IMR-90 (cell line): ENCODE measurements at regions not wholly inside any gene's neighbourhood (a gene's known extent, or its start where the extent isn't known, plus 50 kb on each side); places are given as distances from the start of the nearest gene placed in this dataset.

Experiments used
- BHLHE40 ChIP-seq: fragments of 150-350 bp; IDR thresholded peaks from 2 replicates; pipeline ENCODE4 v1.6.1; 2016; ENCODE audit warnings: mild to moderate bottlenecking, low read depth, low read length
- MAFK ChIP-seq: IDR thresholded peaks from 2 replicates; pipeline ENCODE4 v1.6.1; 2012; ENCODE audit warnings: low read depth, low read length, improper control_type of control experiment
- MXI1 ChIP-seq: IDR thresholded peaks from 2 replicates; pipeline ENCODE4 v1.6.1; 2012; ENCODE audit warnings: low read depth, mild to moderate bottlenecking, low read length, moderate library complexity, borderline replicate concordance
- POLR2A ChIP-seq: IDR thresholded peaks from 2 replicates; pipeline ENCODE4 v1.6.1; 2012; ENCODE audit warnings: mild to moderate bottlenecking, low read depth, low read length
- RAD21 ChIP-seq: IDR thresholded peaks from 2 replicates; pipeline ENCODE4 v1.6.1; 2012; ENCODE audit warnings: low read length, improper control_type of control experiment
- TF ChIP-seq, protein P1 (sequence below): conservative IDR thresholded peaks from 2 replicates; pipeline ENCODE4 v1.5.1; 2012; ENCODE audit warnings: mild to moderate bottlenecking, low read depth, low read length, improper control_type of control experiment
- TF ChIP-seq, protein P2 (sequence below): fragments of 150-350 bp; IDR thresholded peaks from 2 replicates; pipeline ENCODE4 v1.6.1; 2016; ENCODE audit warnings: low read depth, mild to moderate bottlenecking, low read length, moderate library complexity, borderline replicate concordance

GRCh38 chr4:101417046-101417445 is 69.7 kb upstream of the PPP3CA start:
- TF ChIP-seq MAFK (no peak), POLR2A (no peak), RAD21 (no peak), MXI1 (no peak), BHLHE40 (no peak)
- TF ChIP-seq, protein P1, sequence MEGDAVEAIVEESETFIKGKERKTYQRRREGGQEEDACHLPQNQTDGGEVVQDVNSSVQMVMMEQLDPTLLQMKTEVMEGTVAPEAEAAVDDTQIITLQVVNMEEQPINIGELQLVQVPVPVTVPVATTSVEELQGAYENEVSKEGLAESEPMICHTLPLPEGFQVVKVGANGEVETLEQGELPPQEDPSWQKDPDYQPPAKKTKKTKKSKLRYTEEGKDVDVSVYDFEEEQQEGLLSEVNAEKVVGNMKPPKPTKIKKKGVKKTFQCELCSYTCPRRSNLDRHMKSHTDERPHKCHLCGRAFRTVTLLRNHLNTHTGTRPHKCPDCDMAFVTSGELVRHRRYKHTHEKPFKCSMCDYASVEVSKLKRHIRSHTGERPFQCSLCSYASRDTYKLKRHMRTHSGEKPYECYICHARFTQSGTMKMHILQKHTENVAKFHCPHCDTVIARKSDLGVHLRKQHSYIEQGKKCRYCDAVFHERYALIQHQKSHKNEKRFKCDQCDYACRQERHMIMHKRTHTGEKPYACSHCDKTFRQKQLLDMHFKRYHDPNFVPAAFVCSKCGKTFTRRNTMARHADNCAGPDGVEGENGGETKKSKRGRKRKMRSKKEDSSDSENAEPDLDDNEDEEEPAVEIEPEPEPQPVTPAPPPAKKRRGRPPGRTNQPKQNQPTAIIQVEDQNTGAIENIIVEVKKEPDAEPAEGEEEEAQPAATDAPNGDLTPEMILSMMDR: no peak
- TF ChIP-seq, protein P2, sequence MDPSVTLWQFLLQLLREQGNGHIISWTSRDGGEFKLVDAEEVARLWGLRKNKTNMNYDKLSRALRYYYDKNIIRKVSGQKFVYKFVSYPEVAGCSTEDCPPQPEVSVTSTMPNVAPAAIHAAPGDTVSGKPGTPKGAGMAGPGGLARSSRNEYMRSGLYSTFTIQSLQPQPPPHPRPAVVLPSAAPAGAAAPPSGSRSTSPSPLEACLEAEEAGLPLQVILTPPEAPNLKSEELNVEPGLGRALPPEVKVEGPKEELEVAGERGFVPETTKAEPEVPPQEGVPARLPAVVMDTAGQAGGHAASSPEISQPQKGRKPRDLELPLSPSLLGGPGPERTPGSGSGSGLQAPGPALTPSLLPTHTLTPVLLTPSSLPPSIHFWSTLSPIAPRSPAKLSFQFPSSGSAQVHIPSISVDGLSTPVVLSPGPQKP: no peak
